Epidermal melanocyte (primary cell): ENCODE measurements at regions not wholly inside any gene's neighbourhood (a gene's known extent, or its start where the extent isn't known, plus 50 kb on each side); places are given as distances from the start of the nearest gene placed in this dataset.

Experiments used
- DNase-seq: peaks from one replicate; pipeline ENCODE4 v3.0.0; 2011; ENCODE audit warnings: low spot score; ENCODE audit not compliant: insufficient read length

- no peak for DNase-seq
Measured at GRCh38 chr5:21181609-21182125, 1193.7 kb upstream of the CDH18 start.

DNA sequence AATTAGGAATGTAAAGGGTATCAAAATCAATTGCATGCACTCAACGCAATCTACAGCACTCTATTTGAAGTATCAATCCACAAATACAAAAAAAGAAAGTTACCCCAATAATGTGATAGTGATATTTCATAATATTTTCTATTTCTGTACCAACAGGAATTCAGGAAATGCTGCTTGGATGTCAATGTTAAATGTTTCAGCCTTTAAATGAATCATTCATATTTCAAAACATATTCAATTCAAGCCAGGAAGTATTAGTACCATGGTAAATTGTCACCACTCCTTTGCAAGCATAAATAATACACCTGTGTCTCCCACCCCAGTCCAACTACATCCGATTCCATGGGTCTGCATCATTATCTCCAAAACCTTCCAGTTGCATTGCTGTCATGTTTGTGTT is 1185.5 kb upstream of the CDH18 start:
- no peak for DNase-seq

GRCh38 chr5:21173036-21173435 is 1185.0 kb upstream of the CDH18 start:
- no peak for DNase-seq

DNA sequence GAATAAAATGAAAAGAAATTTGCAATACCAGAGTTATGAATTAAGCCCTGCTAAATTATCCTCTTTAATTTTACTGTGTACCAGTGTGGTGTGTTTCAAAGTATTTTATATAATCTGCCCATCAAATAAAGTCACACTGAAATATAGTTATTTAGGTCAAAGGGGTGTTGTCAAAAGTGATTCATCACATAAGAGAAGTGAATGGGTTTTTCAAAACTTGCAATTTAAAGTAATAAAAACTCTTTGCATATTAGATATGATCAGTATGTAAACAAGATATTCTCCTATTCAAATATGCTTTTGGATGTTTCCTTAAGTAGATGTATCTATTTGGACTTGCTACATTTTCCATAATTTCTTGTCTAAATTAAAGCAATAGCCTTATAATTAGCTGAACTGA is 1183.0 kb upstream of the CDH18 start:
- no peak for DNase-seq

- DNase-seq = no peak
Measured at GRCh38 chr5:21168557-21168956, 1180.6 kb upstream of the CDH18 start.

GRCh38 chr5:21165344-21165743 is 1177.3 kb upstream of the CDH18 start:
- no peak for DNase-seq

- no peak for DNase-seq
Measured at GRCh38 chr5:21164425-21164824, 1176.4 kb upstream of the CDH18 start.

DNA sequence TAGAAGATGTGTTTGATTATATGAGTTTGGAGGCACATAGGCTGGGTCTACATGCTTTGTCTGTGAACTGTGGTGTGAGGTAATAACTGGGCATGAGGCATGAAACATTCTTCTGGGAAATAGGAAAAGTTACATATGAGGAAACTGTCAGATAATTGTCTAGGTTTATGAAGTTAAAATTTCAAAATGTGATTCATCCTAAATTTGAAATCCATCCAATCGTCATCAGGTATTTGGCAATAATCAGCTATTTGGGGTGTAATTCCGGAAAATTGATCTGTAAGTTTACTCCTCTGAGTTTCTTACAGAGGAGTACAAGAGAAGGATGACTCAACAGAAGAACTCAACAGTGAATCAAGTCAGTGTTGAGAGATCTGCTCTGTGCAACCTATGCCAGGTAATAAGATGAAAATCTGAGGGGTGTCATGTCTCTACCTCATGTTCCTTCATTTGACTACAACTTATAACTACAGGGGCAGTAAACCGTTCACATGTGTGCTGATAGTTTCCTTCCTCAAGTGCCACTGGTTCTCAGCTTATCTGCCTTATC is 1171.6 kb upstream of the CDH18 start:
- DNase-seq = no peak

GRCh38 chr5:21154526-21154925 is 1166.5 kb upstream of the CDH18 start:
- DNase-seq = no peak

- peak; percentile 18 for DNase-seq
Measured at GRCh38 chr5:21152611-21153010, 1164.6 kb upstream of the CDH18 start.

DNA sequence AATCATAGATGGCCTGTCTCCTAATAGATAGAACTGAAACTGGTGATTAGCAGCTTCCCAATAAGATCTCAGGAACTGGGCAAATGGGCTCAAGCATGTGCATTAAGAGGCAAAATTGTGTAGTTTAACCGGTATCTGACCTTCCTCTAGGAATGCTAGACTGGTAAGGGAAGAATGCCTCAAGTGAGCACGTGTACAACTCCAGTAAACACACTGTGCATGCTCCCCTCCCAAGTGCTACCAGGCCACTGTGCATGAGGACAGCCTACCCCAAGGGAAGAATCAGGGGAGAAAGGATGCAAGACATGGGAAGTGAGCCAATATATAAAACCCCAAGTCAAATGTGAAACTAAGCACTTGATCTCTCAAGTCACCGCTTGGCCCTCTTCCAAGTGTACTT is 1157.4 kb upstream of the CDH18 start:
- no peak for DNase-seq

DNA sequence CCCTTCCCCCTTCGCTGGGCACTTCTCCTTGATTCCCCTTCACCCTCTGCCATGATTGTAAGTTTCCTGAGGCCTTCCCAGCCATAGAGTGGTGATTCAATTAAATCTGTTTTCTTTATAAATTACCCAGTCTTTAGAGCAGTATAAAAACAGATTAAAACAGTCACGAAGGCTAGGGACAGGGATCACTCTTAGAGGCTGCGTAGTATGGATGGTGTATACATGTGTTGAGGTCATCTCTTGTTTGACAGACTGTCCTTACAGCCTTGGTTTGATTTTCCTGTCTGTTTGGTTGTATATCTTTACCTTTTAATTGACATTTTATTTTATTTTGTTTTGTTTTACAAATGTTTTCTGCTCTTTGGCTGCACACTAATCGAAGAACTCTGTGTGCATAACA is 1155.7 kb upstream of the CDH18 start:
- no peak for DNase-seq

DNA sequence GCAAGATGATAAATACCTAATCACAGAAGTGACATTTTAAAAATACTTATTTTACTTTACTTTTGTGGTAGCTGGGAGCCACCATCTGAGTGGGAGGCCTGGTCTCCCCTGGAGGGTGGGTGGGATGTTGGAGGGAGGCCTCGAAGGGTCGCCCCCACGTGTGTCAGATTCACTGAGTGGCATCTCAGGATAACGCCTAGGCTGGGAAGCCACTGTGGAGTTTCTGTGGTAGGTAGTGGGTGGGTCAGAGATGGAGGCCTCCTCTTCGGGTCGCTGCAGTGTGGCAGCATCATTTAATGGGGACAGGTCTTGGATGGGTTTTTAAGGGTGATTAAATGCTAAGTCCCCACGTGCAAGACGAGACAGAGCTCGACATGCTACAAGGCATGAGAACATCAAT is 1154.8 kb upstream of the CDH18 start:
- no peak for DNase-seq

GRCh38 chr5:21140987-21141386 is 1153.0 kb upstream of the CDH18 start:
- DNase-seq = no peak

GRCh38 chr5:21126236-21126635 is 1138.2 kb upstream of the CDH18 start:
- DNase-seq = no peak

DNA sequence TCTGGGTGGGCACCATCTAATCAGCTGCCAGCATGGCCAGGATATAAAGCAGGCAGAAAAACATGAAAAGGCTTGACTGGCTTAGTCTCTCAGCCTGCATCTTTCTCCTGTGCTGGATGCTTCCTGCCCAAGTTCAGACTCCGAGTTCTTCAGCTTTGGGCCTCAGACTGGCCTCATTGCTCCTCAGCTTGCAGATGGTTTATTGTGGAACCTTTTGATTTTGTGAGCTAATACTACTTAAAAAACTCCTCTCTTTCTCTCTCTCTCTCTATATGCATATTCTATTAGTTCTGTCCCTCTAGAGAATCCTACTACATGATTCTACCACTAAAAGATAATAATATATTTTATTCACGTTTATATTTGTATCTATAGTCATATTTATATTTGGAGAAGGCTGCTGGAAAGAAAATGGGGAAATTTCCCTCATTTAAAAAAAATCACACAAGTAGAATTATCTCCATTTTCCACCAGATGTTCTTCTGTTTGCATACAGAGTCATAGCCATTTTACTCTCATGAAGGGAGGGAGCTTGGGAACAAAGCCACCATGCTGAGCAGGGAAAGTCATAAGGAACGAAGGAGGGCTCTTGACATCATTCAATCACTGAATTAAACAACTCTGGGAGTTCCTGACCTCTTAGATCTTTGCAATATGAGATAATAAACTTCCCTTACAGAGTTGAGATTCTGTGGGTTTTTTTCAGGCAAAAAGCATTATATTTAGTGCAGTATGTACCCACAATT is 1137.4 kb upstream of the CDH18 start:
- no peak for DNase-seq

GRCh38 chr5:21121213-21121612 is 1133.2 kb upstream of the CDH18 start:
- no peak for DNase-seq

- DNase-seq = no peak
Measured at GRCh38 chr5:21097661-21098060, 1109.7 kb upstream of the CDH18 start.

- no peak for DNase-seq
Measured at GRCh38 chr5:21094619-21095018, 1106.6 kb upstream of the CDH18 start.

- no peak for DNase-seq
Measured at GRCh38 chr5:21087766-21088165, 1099.8 kb upstream of the CDH18 start.

DNA sequence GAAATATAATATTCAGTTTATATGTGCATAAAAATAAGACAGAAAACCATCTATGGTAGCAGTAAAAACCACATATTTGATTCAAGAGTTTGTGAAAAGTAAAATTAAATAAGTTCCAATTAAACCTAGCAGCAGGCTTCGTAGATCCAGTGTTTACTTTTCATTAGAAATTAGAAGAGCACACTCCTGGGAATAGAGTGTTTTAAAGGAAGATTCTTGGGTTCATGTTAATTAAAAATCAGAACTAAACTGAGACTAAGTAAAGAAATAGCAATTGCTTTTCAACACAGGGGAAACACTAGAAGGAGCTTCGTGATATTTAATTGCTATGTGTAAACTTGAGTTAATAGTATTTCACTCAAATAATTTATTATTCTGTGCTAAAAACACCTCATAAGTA is 1097.8 kb upstream of the CDH18 start:
- DNase-seq = no peak

- DNase-seq = no peak
Measured at GRCh38 chr5:21071986-21072385, 1084.0 kb upstream of the CDH18 start.

GRCh38 chr5:21071421-21071820 is 1083.4 kb upstream of the CDH18 start:
- DNase-seq = no peak
